Liver (tissue), 7 donors: ENCODE measurements at regions not wholly inside any gene's neighbourhood (a gene's known extent, or its start where the extent isn't known, plus 50 kb on each side); places are given as distances from the start of the nearest gene placed in this dataset.
"Not testable (repeated sequence)": the region's sequence is repeated elsewhere in the genome, so short reads cannot be mapped to it uniquely, and the experiment has no call there.

Experiments
- DNase-seq: peaks from one replicate; pipeline ENCODE4 v3.0.0-alpha.2; 2017; ENCODE audit warnings: low spot score
- H3K27ac ChIP-seq, 2 donors: one replicate each; pipeline ENCODE4 v1.7.0; 2013; ENCODE audit warnings: inconsistent platforms in 2 of 2, low read length in 2 of 2, control low read depth in 1 of 2, low read depth in 1 of 2, mild to moderate bottlenecking in 1 of 2
- H3K27me3 ChIP-seq, 4 donors: one replicate each; pipeline versions ENCODE4 v1.6.1 to v1.7.0; 2013; ENCODE audit warnings: low read length in 3 of 4, inconsistent platforms in 1 of 4, mild to moderate bottlenecking in 1 of 4, moderate library complexity in 1 of 4; ENCODE audit not compliant: control insufficient read depth in 4 of 4, insufficient read depth in 4 of 4
- H3K36me3 ChIP-seq, 4 donors: one replicate each; pipeline versions ENCODE4 v1.6.1 to v1.7.0; 2013; ENCODE audit warnings: low read length in 3 of 4, mild to moderate bottlenecking in 3 of 4, low read depth in 1 of 4, moderate library complexity in 1 of 4; ENCODE audit not compliant: control insufficient read depth in 4 of 4, insufficient read depth in 3 of 4
- H3K4me1 ChIP-seq, 4 donors: one replicate each; pipeline versions ENCODE4 v1.6.1 to v1.7.0; 2013; ENCODE audit warnings: low read length in 3 of 4, mild to moderate bottlenecking in 3 of 4, moderate library complexity in 1 of 4; ENCODE audit not compliant: control insufficient read depth in 4 of 4, insufficient read depth in 4 of 4
- H3K4me3 ChIP-seq, 3 donors: one replicate each; pipeline versions ENCODE4 v1.6.1 to v1.7.0; 2013; ENCODE audit warnings: low read length in 3 of 3, control low read depth in 1 of 3, low read depth in 1 of 3, mild to moderate bottlenecking in 1 of 3
- H3K9ac ChIP-seq, 2 donors: one replicate each; pipeline ENCODE4 v1.7.0; 2013; ENCODE audit warnings: low read length in 2 of 2, mild to moderate bottlenecking in 2 of 2, moderate library complexity in 2 of 2, control low read depth in 1 of 2, low read depth in 1 of 2
- H3K9me3 ChIP-seq, 4 donors: one replicate each; pipeline versions ENCODE4 v1.6.1 to v1.7.0; 2013; ENCODE audit warnings: low read length in 3 of 4; ENCODE audit not compliant: control insufficient read depth in 4 of 4
- EGR1 ChIP-seq, 2 donors: IDR thresholded peaks; 2 replicates each; pipeline ENCODE4 v1.6.1; 2016 to 2018; ENCODE audit warnings: antibody characterized with exemption in 2 of 2, low read depth in 2 of 2
- FOXA1 ChIP-seq: IDR thresholded peaks from 2 replicates; pipeline ENCODE4 v1.6.1; 2016; ENCODE audit warnings: antibody characterized with exemption
- FOXA2 ChIP-seq: IDR thresholded peaks from 2 replicates; pipeline ENCODE4 v1.6.1; 2016; ENCODE audit warnings: antibody characterized with exemption
- GABPA ChIP-seq, 2 donors: IDR thresholded peaks in 1 of 2; conservative IDR thresholded peaks in 1 of 2; 2 replicates each; pipeline ENCODE4 v1.6.1; 2016; ENCODE audit warnings: antibody characterized with exemption in 2 of 2, mild to moderate bottlenecking in 1 of 2, moderate library complexity in 1 of 2
- HNF4A ChIP-seq, 2 donors: conservative IDR thresholded peaks; 2 replicates each; pipeline ENCODE4 v1.6.1; 2016; ENCODE audit warnings: antibody characterized with exemption in 2 of 2, mild to moderate bottlenecking in 2 of 2
- HNF4G ChIP-seq: IDR thresholded peaks from 2 replicates; pipeline ENCODE4 v1.6.1; 2016; ENCODE audit warnings: antibody characterized with exemption
- JUND ChIP-seq, 2 donors: IDR thresholded peaks; 2 replicates each; pipeline ENCODE4 v1.6.1; 2016; ENCODE audit warnings: antibody characterized with exemption in 2 of 2
- MAX ChIP-seq: IDR thresholded peaks from 2 replicates; pipeline ENCODE4 v1.6.1; 2016; ENCODE audit warnings: antibody characterized with exemption
- NR2F2 ChIP-seq: IDR thresholded peaks from 2 replicates; pipeline ENCODE4 v1.6.1; 2016; ENCODE audit warnings: antibody characterized with exemption
- RAD21 ChIP-seq, 2 donors: IDR thresholded peaks; 2 replicates each; pipeline ENCODE4 v1.6.1; 2016; ENCODE audit warnings: antibody characterized with exemption in 2 of 2, mild to moderate bottlenecking in 2 of 2
- REST ChIP-seq: IDR thresholded peaks from 2 replicates; pipeline ENCODE4 v1.6.1; 2016; ENCODE audit warnings: antibody characterized with exemption, mild to moderate bottlenecking
- RXRA ChIP-seq, 2 donors: IDR thresholded peaks; 2 replicates each; pipeline ENCODE4 v1.6.1; 2017 to 2018; ENCODE audit warnings: antibody characterized with exemption in 2 of 2, mild to moderate bottlenecking in 1 of 2
- SP1 ChIP-seq: IDR thresholded peaks from 2 replicates; pipeline ENCODE4 v1.6.1; 2018; ENCODE audit warnings: antibody characterized with exemption, mild to moderate bottlenecking
- TAF1 ChIP-seq: conservative IDR thresholded peaks from 2 replicates; pipeline ENCODE4 v1.6.1; 2016; ENCODE audit warnings: antibody characterized with exemption, mild to moderate bottlenecking
- ZBTB33 ChIP-seq: IDR thresholded peaks from 2 replicates; pipeline ENCODE4 v1.6.1; 2016; ENCODE audit warnings: antibody characterized with exemption
- WGBS: extraction: QIAGEN DNeasy Blood & Tissue Kit; methylation state at CpG from one replicate; pipeline ENCODE4 v1.1.7; 2013; 5-methylcytosine and 5-hydroxymethylcytosine counted together
- donor health status: healthy.
- donor health status: healthy.
- donor health status: healthy.
- donor health status: healthy.

- TF ChIP-seq FOXA1 (no peak), GABPA (IDR thresholded peaks at IDR 0.05 in 1 of 2, conservative IDR thresholded peaks at IDR 0.05 in 1 of 2) (no peak), TAF1 (no peak), JUND (IDR thresholded peaks at IDR 0.05) (no peak), ZBTB33 (no peak), FOXA2 (no peak), HNF4A (conservative IDR thresholded peaks at IDR 0.05) (no peak)
- no peaks in the 10 kb centered on the region for H3K9me3 ChIP-seq
- peaks cover 0 to 2% (median 0%) of the 10 kb centered on the region in 4 donors for H3K4me1 ChIP-seq
- H3K36me3 ChIP-seq: no peaks in the 10 kb centered on the region
- no peaks in the 10 kb centered on the region for H3K27me3 ChIP-seq
- H3K9ac ChIP-seq: no peak overlapping the region
- no peak overlapping the region for H3K4me3 ChIP-seq
- no peak overlapping the region for H3K27ac ChIP-seq
- 56% methylated on average over 28 of the region's 28 CpGs for WGBS
- DNase-seq: no peak
These were observed 56.5 kb upstream of the NOTCH1 start for GRCh38 chr9:136602193-136602885.

- H3K9me3 ChIP-seq, H3K27me3 ChIP-seq, H3K27ac ChIP-seq, H3K36me3 ChIP-seq, H3K4me1 ChIP-seq, H3K4me3 ChIP-seq, DNase-seq, H3K9ac ChIP-seq: not testable (repeated sequence)
- 92% methylated on average over 31 of the region's 31 CpGs for WGBS
These were observed 55.6 kb upstream of the NOTCH1 start for GRCh38 chr9:136601250-136601973.

- 76% methylated on average over 29 of the region's 29 CpGs for WGBS
- Histone ChIP-seq H3K9me3 (no peaks in the 10 kb centered on the region), H3K9ac (no peak overlapping the region), H3K27me3 (no peaks in the 10 kb centered on the region), H3K4me3 (no peak overlapping the region), H3K27ac (no peak overlapping the region), H3K36me3 (no peaks in the 10 kb centered on the region), H3K4me1 (peaks cover 0 to 2% (median 0%) of the 10 kb centered on the region in 4 donors)
- no peak for DNase-seq
- TF ChIP-seq FOXA2 (no peak), MAX (no peak), HNF4G (no peak), RXRA (IDR thresholded peaks at IDR 0.05) (no peak), REST (no peak), HNF4A (conservative IDR thresholded peaks at IDR 0.05) (no peak), SP1 (no peak), ZBTB33 (no peak), TAF1 (no peak), FOXA1 (no peak), RAD21 (IDR thresholded peaks at IDR 0.05) (no peak), EGR1 (IDR thresholded peaks at IDR 0.05; ENCODE audit: low read depth in 2 of 2) (no peak), GABPA (IDR thresholded peaks at IDR 0.05 in 1 of 2, conservative IDR thresholded peaks at IDR 0.05 in 1 of 2) (no peak), NR2F2 (no peak)
These were observed 54.2 kb upstream of the NOTCH1 start for GRCh38 chr9:136599811-136600660.
